H1 (cell line): ENCODE measurements at regions not wholly inside any gene's neighbourhood (a gene's known extent, or its start where the extent isn't known, plus 50 kb on each side); places are given as distances from the start of the nearest gene placed in this dataset.

Experiments used
- CTCF ChIA-PET: fragments of 300-600 bp; sonication (Branson Sonifier 250); formaldehyde crosslinking; loops from one replicate; lab custom pipeline; 2021; ENCODE audit not compliant: partially characterized antibody; lab: Charles Lee
- POLR2A ChIA-PET: fragments of 300-600 bp; sonication (Branson Sonifier 250); formaldehyde crosslinking; loops from one replicate; lab custom pipeline; 2021; ENCODE audit warnings: inconsistent platforms; ENCODE audit not compliant: partially characterized antibody; lab: Charles Lee
- DNase-seq, 2 experiments: peaks; one replicate each; pipeline versions ENCODE4 v3.0.0 to v3.0.0-alpha.2; 2010 to 2022; ENCODE audit warnings: low spot score in 2 of 2, low read depth in 1 of 2, mixed read lengths in 1 of 2
- FAIRE-seq: peaks from 2 replicates; lab custom pipeline; 2011; peaks lifted over from hg19 to GRCh38; lab: Jason Lieb, UNC
- H2AFZ ChIP-seq: 2 replicates; pipeline ENCODE4 v1.8.1; 2012; ENCODE audit warnings: low read length, inconsistent platforms
- H2AK5ac ChIP-seq: 2 replicates; pipeline ENCODE4 v1.6.1; 2013; ENCODE audit warnings: low read depth, low read length
- H2BK120ac ChIP-seq: replicated peaks from 2 replicates; pipeline ENCODE3; 2013; ENCODE audit warnings: low read depth, low read length, inconsistent platforms
- H2BK12ac ChIP-seq: 2 replicates; pipeline ENCODE4 v1.6.1; 2013; ENCODE audit warnings: low read depth, low read length
- H2BK15ac ChIP-seq: 2 replicates; pipeline ENCODE4 v1.6.1; 2013; ENCODE audit warnings: low read length
- H2BK20ac ChIP-seq: 2 replicates; pipeline ENCODE4 v1.6.1; 2013; ENCODE audit warnings: low read length
- H2BK5ac ChIP-seq: 2 replicates; pipeline ENCODE4 v1.6.1; 2013; ENCODE audit warnings: low read depth, low read length
- H3K14ac ChIP-seq: 2 replicates; pipeline ENCODE4 v1.6.1; 2013; ENCODE audit warnings: inconsistent platforms; ENCODE audit not compliant: insufficient read length
- H3K18ac ChIP-seq: 2 replicates; pipeline ENCODE4 v1.6.1; 2013; ENCODE audit warnings: low read length; ENCODE audit errors: extremely low read depth
- H3K23ac ChIP-seq: 2 replicates; pipeline ENCODE4 v1.6.1; 2013; ENCODE audit warnings: inconsistent platforms; ENCODE audit not compliant: insufficient read length
- H3K23me2 ChIP-seq: 2 replicates; pipeline ENCODE4 v1.6.1; 2013; ENCODE audit warnings: low read depth, low read length
- H3K27ac ChIP-seq: 2 replicates; pipeline ENCODE4 v1.6.1; 2011; ENCODE audit warnings: low read depth, low read length, inconsistent platforms
- H3K27me3 ChIP-seq, 4 experiments: replicated peaks in 1 of 4; 1 replicate in 1 of 4; 2 replicates in 3 of 4; pipeline versions ENCODE4 v1.6.1 to v1.8.1; 2011 to 2013; ENCODE audit warnings: low read length in 3 of 4, mild to moderate bottlenecking in 3 of 4, inconsistent platforms in 2 of 4, mixed read lengths in 2 of 4, moderate library complexity in 1 of 4; ENCODE audit not compliant: control insufficient read depth in 3 of 4, insufficient read depth in 3 of 4; ENCODE audit errors: extremely low read depth in 1 of 4
- H3K36me3 ChIP-seq, 4 experiments: 2 replicates each; pipeline versions ENCODE4 v1.6.1 to v1.8.1; 2011 to 2013; ENCODE audit warnings: mild to moderate bottlenecking in 4 of 4, low read length in 3 of 4, moderate library complexity in 2 of 4, control low read depth in 1 of 4, inconsistent platforms in 1 of 4; ENCODE audit not compliant: insufficient read depth in 4 of 4, control insufficient read depth in 2 of 4
- H3K4ac ChIP-seq: replicated peaks from 2 replicates; pipeline ENCODE3; 2013; ENCODE audit warnings: low read length, low read depth, mixed read lengths, inconsistent platforms; ENCODE audit not compliant: insufficient read length
- H3K4me1 ChIP-seq, 4 experiments: replicated peaks in 1 of 4; 1 replicate in 1 of 4; 2 replicates in 3 of 4; pipeline versions ENCODE4 v1.6.1 to v1.8.1; 2011 to 2013; ENCODE audit warnings: low read length in 3 of 4, inconsistent platforms in 2 of 4, mixed read lengths in 1 of 4; ENCODE audit not compliant: insufficient read depth in 4 of 4, control insufficient read depth in 3 of 4
- H3K4me2 ChIP-seq, 2 experiments: 2 replicates each; pipeline versions ENCODE4 v1.6.1 to v1.8.1; 2011 to 2013; ENCODE audit warnings: low read depth in 2 of 2, low read length in 2 of 2, control low read depth in 1 of 2, inconsistent platforms in 1 of 2, mild to moderate bottlenecking in 1 of 2; ENCODE audit not compliant: insufficient read depth in 1 of 2
- H3K4me3 ChIP-seq, 4 experiments: fragments of 200-600, 300-600 bp in 1 of 4; sonication (generic), shearing (Covaris generic), sonication (Bioruptor Twin) in 1 of 4; 2 replicates each; pipeline versions ENCODE4 v1.5.1 to v1.8.1; 2011 to 2016; ENCODE audit warnings: low read length in 4 of 4, low read depth in 3 of 4, control low read depth in 2 of 4, inconsistent platforms in 2 of 4, mild to moderate bottlenecking in 2 of 4, mixed read lengths in 1 of 4, moderate library complexity in 1 of 4; ENCODE audit not compliant: insufficient read depth in 2 of 4; ENCODE audit errors: extremely low read depth in 1 of 4
- H3K56ac ChIP-seq: replicated peaks from 2 replicates; pipeline ENCODE3; 2013; ENCODE audit warnings: low read depth, mild to moderate bottlenecking, mixed read lengths, low read length, inconsistent platforms; ENCODE audit not compliant: insufficient read length
- H3K79me1 ChIP-seq: 2 replicates; pipeline ENCODE4 v1.6.1; 2013; ENCODE audit warnings: low read depth, low read length, control low read depth
- H3K79me2 ChIP-seq, 2 experiments: 2 replicates each; pipeline versions ENCODE4 v1.6.1 to v1.8.1; 2012 to 2013; ENCODE audit warnings: low read length in 2 of 2, mild to moderate bottlenecking in 2 of 2, inconsistent platforms in 1 of 2; ENCODE audit not compliant: insufficient read depth in 2 of 2, control insufficient read depth in 1 of 2
- H3K9ac ChIP-seq, 4 experiments: replicated peaks in 1 of 4; 1 replicate in 1 of 4; 2 replicates in 3 of 4; pipeline versions ENCODE4 v1.6.1 to v1.8.1; 2011 to 2013; ENCODE audit warnings: low read depth in 3 of 4, low read length in 3 of 4, control low read depth in 2 of 4, mild to moderate bottlenecking in 2 of 4, moderate library complexity in 2 of 4, inconsistent platforms in 1 of 4; ENCODE audit errors: extremely low read depth in 1 of 4
- H3K9me3 ChIP-seq, 2 experiments: 2 replicates each; pipeline versions ENCODE4 v1.6.1 to v1.8.1; 2012 to 2013; ENCODE audit warnings: mild to moderate bottlenecking in 2 of 2, moderate library complexity in 2 of 2, control low read depth in 1 of 2, inconsistent platforms in 1 of 2, low read depth in 1 of 2, low read length in 1 of 2, mixed read lengths in 1 of 2; ENCODE audit not compliant: insufficient read depth in 2 of 2
- H4K20me1 ChIP-seq, 2 experiments: replicated peaks in 1 of 2; 2 replicates each; pipeline versions ENCODE3 to v1.8.1; 2011 to 2013; ENCODE audit warnings: inconsistent platforms in 2 of 2, low read length in 2 of 2, mild to moderate bottlenecking in 1 of 2; ENCODE audit not compliant: insufficient read depth in 2 of 2, control insufficient read depth in 1 of 2
- H4K5ac ChIP-seq: 2 replicates; pipeline ENCODE4 v1.6.1; 2013; ENCODE audit warnings: low read length, low read depth, mixed read lengths, inconsistent platforms; ENCODE audit not compliant: insufficient read length
- H4K8ac ChIP-seq: 2 replicates; pipeline ENCODE4 v1.8.0; 2013; ENCODE audit warnings: mild to moderate bottlenecking, moderate library complexity, low read length, inconsistent platforms; ENCODE audit not compliant: insufficient read depth; ENCODE audit errors: extremely low read depth
- H4K91ac ChIP-seq: replicated peaks from 2 replicates; pipeline ENCODE3; 2013; ENCODE audit warnings: low read length, mixed read lengths, inconsistent platforms; ENCODE audit not compliant: insufficient read length
- WGBS, 2 experiments: shearing (Covaris generic) in 1 of 2; methylation state at CpG; one replicate each; pipeline versions ENCODE4 v1.1.6 to v1.1.7; 2013 to 2015; ENCODE audit warnings: low lambda C conversion rate in 2 of 2, mixed read lengths in 2 of 2, inconsistent platforms in 1 of 2, low coverage in 1 of 2, missing lambda C conversion rate in 1 of 2; ENCODE audit not compliant: insufficient replicate concordance in 2 of 2, insufficient coverage in 1 of 2, insufficient read length in 1 of 2; ENCODE audit errors: extremely low coverage in 1 of 2, missing lambda C conversion rate in 1 of 2; 5-methylcytosine and 5-hydroxymethylcytosine counted together

DNA sequence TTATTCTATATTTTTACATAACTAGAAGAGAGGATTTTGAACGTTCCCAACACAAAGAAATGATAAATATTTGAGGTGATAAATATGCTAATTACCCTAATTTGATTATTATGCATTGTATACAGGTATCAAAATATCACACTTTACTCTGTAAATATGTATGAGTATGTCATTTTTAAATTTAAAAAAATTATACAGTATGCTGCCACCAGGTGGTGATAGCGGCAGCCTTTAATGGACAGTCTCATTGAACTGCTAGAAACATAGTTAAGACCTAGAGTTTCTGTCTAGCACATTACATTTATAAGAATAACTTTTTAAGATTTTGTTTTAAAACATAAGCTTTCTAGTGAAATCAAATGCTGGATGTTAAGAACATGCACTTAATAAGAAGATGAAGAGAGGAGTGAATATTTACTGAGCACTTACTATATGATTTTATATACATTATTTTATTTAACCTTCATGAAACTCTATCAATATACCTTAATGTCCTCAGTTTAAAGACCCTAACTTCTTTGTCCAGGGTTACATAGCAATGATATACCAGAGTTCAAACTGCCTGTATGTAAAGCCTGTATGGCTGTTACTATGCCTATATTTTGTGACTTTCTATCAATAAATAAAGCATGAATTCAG, 207.1 kb downstream of the NUF2 start:
- Histone ChIP-seq H3K79me2 (no peaks in the 10 kb centered on the region), H2BK12ac (no peak overlapping the region), H4K20me1 (no peaks in the 10 kb centered on the region), H4K8ac (no peak overlapping the region), H3K27ac (no peak overlapping the region), H3K9ac (no peak overlapping the region), H3K56ac (no peak overlapping the region), H2BK20ac (no peak overlapping the region), H2BK5ac (no peak overlapping the region), H3K4me1 (no peaks in the 10 kb centered on the region), H2BK15ac (no peak overlapping the region), H3K4me3 (no peak overlapping the region), H3K18ac (no peak overlapping the region), H3K23me2 (no peaks in the 10 kb centered on the region), H4K91ac (no peak overlapping the region), H3K27me3 (0 out of 7 replicates have a peak, but pooled peaks cover 0 to 2% (median 0%) of the 10 kb centered on the region in 4 experiments), H3K14ac (no peak overlapping the region), H3K4me2 (no peak overlapping the region), H4K5ac (no peak overlapping the region), H3K23ac (no peak overlapping the region), H3K9me3 (no peaks in the 10 kb centered on the region), H3K36me3 (no peaks in the 10 kb centered on the region), H2AK5ac (no peak overlapping the region), H2AFZ (no peak overlapping the region), H3K4ac (no peak overlapping the region), H2BK120ac (no peak overlapping the region), H3K79me1 (no peaks in the 10 kb centered on the region)
- ChIA-PET POLR2A (no interaction called here), CTCF (interaction anchor here (0.7 to 2.6 kb wide), 15 partner anchors 10 to 1257 kb away, joined by 3 to 15 read pairs (median 4); no protein-coding TSS in a partner anchor)
- no peak for FAIRE-seq
- 51% methylated on average over 2 of the region's 2 CpGs; no CpG with 5 or more reads in 1 of the 2 experiments for WGBS, 2 experiments
- no peak for DNase-seq
